ENCODE measurements at regions not wholly inside any gene's neighbourhood (a gene's known extent, or its start where the extent isn't known, plus 50 kb on each side); places are given as distances from the start of the nearest gene placed in this dataset.

DNA sequence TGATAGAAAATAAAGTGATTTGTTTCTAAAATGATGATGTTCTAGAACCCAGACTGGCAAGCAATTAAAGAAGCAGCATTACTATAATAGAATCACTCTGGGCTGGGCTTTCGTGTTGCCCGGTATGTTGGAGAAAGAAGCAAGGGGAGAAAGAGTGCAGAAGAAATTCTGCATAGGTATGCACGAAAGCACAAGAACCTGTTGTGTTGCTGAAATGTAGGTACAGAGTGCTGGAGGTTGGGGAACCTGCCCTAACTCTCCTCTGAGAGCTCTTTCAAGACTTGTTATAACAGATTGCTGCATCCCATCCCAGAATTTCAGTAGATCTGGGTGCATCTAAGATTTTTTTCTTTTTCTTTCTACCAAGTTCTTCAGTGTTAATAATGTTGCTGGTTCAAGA, 95.7 kb upstream of the DACH1 start:
- POLR2A ChIA-PET = no interaction called here
- H3K4me3 ChIP-seq (ENCODE audit: low read depth, low read length) = no peak overlapping the region
- no peaks in the 10 kb centered on the region for H3K36me3 ChIP-seq (ENCODE audit: control insufficient read depth, insufficient read depth, low read length)
- CTCF ChIA-PET = no interaction called here
- H3K27me3 ChIP-seq (ENCODE audit: control insufficient read depth, insufficient read depth, low read length) = no peaks in the 10 kb centered on the region
- no peak for TF ChIP-seq CTCF (IDR thresholded peaks at IDR 0.05; ENCODE audit: insufficient read depth, low read depth, low read length)
- DNase-seq (ENCODE audit: low read depth) = no peak

DNA sequence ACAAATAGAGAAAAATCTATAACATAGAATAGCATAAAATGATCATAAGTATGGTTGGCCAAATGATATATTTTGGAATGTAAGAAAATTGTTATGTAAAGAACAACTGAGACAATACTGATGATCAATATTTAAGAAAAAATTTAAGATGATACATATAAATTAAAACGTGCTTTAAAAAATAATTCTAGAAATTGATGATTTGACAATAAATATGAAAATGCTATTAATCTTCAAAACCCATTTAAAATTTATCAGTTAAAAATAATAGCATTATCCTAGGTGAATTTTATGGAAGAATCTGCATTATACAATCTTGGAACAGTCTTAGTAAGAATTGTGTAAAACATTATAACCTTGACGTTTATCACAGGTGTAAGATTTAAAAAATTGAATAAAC, 95.1 kb upstream of the DACH1 start:
- Histone ChIP-seq H3K4me3 (ENCODE audit: low read depth, low read length) (no peak overlapping the region), H3K27me3 (ENCODE audit: control insufficient read depth, insufficient read depth, low read length) (no peaks in the 10 kb centered on the region), H3K36me3 (ENCODE audit: control insufficient read depth, insufficient read depth, low read length) (no peaks in the 10 kb centered on the region)
- POLR2A ChIA-PET = no interaction called here
- CTCF ChIA-PET = no interaction called here
- DNase-seq (ENCODE audit: low read depth) = no peak
- no peak for TF ChIP-seq CTCF (IDR thresholded peaks at IDR 0.05; ENCODE audit: insufficient read depth, low read depth, low read length)

GRCh38 chr13:71949441-71949840, 82.4 kb upstream of the DACH1 start:
- Histone ChIP-seq H3K36me3 (ENCODE audit: control insufficient read depth, insufficient read depth, low read length) (no peaks in the 10 kb centered on the region), H3K4me3 (ENCODE audit: low read depth, low read length) (no peak overlapping the region), H3K27me3 (ENCODE audit: control insufficient read depth, insufficient read depth, low read length) (no peaks in the 10 kb centered on the region)
- no peak for TF ChIP-seq CTCF (IDR thresholded peaks at IDR 0.05; ENCODE audit: insufficient read depth, low read depth, low read length)
- ChIA-PET POLR2A (no interaction called here), CTCF (no interaction called here)
- DNase-seq (ENCODE audit: low read depth) = no peak

DNA sequence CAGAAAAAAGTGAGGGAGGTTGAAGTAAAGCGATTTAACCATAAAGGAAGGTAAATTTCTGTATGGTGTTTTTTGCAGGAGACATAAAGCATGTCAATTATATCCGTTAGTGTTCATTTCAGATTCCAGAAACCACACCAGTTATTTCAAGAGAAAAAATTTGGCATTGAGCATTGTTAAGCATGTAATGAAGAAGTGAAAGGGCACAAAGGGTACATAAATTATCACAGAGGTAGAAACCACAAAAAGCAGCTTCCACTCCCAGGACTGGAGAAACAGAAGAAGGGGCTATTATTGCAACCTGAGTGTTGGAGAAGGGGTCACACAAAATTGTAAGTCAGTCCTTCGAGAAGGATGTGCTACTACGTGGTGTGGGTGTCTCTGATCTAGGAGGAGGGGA, 72.2 kb upstream of the DACH1 start:
- ChIA-PET POLR2A (no interaction called here), CTCF (interaction anchor here (0.8 kb wide), 1 partner anchor 12 kb away, joined by 3 read pairs; no protein-coding TSS in a partner anchor)
- DNase-seq (ENCODE audit: low read depth) = no peak
- no peak for TF ChIP-seq CTCF (IDR thresholded peaks at IDR 0.05; ENCODE audit: insufficient read depth, low read depth, low read length)
- H3K27me3 ChIP-seq (ENCODE audit: control insufficient read depth, insufficient read depth, low read length) = no peaks in the 10 kb centered on the region
- H3K4me3 ChIP-seq (ENCODE audit: low read depth, low read length) = no peak overlapping the region
- no peaks in the 10 kb centered on the region for H3K36me3 ChIP-seq (ENCODE audit: control insufficient read depth, insufficient read depth, low read length)

- no peaks in the 10 kb centered on the region for H3K27me3 ChIP-seq (ENCODE audit: control insufficient read depth, insufficient read depth, low read length)
- POLR2A ChIA-PET = no interaction called here
- DNase-seq (ENCODE audit: low read depth) = no peak
- H3K36me3 ChIP-seq (ENCODE audit: control insufficient read depth, insufficient read depth, low read length) = no peaks in the 10 kb centered on the region
- TF ChIP-seq CTCF (IDR thresholded peaks at IDR 0.05; ENCODE audit: insufficient read depth, low read depth, low read length) = no peak
- CTCF ChIA-PET = no interaction called here
- no peak overlapping the region for H3K4me3 ChIP-seq (ENCODE audit: low read depth, low read length)
Observed at GRCh38 chr13:71935166-71935840, 68.3 kb upstream of the DACH1 start.
